ENCODE measurements at regions not wholly inside any gene's neighbourhood (a gene's known extent, or its start where the extent isn't known, plus 50 kb on each side); places are given as distances from the start of the nearest gene placed in this dataset.

DNA sequence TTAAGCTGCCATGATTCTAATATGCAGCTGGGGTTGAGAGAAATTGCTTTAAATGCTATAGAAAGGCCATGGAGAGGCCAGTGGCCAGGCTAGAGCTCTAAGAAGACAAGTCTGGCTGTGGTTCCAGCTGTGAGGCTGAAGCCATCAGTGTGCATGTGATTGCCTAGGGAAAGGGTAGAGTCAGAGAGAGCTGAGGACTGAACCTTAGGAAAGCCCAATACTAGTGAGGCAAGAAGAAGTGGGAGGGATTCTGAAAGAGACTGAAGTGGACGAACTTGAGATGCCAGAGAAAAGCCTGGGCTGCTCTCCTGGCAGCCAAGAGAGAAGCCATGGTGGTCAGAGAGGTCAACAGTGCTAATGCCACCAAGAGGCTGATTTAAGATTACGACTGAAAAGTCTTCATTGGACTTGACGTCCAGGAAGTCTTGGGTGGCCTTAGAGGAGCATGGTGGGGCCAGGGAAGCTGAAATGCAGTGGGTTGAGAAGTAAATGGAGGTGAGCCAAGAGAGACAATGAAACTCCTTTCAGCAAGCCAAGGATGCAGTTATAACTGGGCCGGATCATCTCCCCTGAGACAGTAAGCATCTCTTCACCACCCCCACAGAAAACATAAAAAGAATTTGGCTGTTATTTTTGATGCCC, 133.2 kb downstream of the TMEM174 start:
- DNase-seq, result no peak

DNA sequence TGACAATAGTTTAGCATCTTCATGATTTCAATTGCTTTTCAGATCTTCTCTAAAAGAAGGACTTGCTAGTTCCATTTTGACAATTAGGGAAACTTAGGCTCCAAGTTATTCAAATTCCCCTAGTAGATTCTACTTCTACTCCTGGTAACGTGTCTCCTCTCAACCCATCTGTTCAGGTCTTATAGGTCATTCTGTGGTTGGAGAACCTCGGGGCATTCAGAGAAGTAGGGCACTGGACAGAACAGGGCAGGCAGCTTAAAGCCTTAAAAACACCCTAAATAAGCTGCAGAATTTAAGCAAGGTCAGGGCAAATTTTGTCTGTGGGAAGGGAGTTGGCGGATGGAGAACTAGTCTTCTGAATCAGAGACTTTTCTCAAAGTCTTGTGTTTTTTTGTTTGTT, 132.4 kb downstream of the TMEM174 start:
- DNase-seq, result no peak

DNA sequence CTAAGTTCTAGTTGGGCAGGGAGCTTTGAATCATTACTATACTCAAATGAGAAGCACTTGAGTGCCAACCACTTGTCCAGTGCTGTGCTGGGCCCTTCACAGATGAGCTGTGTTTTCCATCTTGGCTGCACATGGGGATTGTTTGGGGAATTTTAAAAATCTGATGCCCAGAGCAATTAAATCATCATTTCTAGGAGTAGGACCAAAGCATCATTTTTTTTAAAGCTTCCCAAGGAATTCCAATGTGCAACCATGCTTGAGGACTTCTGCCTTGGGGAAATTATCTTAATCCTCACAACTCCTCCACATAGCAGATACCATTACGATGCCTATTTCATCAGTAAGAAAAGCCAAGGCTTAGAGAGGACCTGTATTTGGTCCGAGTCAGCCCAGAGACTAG, 131.4 kb downstream of the TMEM174 start:
- no peak for DNase-seq

DNA sequence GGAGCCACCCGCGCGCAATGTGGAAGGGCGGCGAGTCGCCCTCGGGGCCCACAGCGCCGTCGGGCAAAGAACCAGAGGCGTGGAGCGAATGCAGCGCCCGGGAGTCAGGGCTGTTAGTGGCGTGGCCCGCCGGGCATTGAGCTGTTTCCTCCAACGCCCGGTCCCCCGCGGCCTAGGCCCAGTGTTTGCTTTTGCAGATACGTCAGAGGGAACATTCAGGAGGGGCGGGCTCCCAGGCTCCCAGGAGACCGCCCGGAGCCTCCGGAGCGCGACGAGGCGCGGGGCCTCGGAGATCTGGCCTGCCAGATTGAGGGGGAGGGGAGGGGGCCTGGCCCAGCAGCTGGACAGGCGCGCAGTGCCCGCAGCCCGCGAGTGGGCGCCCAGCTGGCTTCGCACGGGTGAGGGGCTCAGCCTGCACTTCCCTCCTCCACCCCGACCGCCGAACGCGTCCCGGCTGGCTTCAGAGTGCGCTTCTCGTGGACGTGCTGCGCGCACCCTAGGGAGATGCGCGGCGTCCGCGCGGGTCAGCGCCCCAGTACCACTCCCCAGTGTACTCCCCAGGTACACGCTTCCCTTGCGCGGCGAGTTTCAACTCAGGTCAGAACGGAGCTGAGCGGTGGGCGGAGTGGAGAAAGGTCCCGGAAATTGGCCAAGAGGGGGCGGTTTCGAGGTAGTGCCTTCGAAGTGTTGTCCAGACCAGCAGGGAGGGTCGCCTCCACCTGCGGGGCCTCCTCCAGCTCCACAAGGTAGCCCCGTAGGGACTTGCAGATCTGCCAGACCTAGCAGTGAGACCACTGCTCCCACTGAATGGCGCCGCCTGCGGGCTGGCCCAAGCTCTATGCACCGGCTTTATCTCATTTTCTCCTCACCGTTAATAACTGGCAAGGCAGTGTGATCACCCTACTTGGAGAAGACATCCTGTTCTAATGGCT, 130.4 kb downstream of the TMEM174 start:
- no peak for DNase-seq

DNA sequence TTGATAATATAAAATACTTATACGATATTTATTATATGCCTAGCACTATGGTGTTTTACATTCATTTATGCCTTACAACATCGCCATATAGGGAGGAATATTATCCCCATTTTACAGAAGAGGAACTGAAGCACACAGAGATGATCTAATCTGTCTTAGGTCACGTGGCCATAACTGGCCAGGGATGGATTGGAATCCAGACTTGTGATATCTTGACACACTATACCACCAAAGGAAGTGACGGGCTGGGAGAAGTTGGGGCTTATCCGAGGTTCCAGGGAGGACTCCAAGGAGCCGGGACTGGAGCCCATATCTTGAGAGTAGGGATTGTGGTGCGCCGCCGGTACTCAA, 129.8 kb downstream of the TMEM174 start:
- DNase-seq, result no peak

DNA sequence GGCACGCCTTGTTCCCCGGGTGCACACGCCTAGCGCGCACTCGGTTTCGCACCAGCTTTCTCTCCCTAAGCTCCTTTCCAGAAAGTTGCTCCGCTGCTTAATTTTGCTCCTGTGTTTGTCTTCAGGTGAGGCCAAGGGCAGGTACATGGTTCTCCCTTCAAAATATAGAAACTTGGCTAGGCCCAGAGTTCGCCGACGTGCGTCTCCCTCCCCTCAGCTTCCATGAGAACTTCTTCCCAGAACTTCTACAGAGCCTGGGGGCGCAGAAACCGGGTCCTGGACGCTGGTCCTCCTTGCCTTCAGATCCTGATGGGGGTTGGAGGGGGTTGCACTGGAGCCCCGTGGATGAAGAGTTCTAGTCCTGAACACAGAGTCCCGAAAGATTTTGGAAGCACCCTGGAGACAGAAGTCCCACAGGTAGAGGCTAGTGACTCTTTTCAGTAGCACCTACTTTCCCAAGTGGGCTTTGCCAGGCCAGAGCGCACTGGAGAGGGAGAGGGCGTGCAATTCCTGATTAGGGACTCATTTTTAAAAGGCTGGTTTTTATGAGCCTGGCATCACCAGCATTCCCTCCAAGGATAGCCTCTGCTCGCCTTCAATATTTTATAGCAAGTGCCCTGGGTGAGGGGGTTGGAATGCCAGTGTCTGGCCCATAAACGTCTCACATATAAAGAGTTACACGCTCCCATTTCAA, 128.4 kb downstream of the TMEM174 start:
- no peak for DNase-seq

DNA sequence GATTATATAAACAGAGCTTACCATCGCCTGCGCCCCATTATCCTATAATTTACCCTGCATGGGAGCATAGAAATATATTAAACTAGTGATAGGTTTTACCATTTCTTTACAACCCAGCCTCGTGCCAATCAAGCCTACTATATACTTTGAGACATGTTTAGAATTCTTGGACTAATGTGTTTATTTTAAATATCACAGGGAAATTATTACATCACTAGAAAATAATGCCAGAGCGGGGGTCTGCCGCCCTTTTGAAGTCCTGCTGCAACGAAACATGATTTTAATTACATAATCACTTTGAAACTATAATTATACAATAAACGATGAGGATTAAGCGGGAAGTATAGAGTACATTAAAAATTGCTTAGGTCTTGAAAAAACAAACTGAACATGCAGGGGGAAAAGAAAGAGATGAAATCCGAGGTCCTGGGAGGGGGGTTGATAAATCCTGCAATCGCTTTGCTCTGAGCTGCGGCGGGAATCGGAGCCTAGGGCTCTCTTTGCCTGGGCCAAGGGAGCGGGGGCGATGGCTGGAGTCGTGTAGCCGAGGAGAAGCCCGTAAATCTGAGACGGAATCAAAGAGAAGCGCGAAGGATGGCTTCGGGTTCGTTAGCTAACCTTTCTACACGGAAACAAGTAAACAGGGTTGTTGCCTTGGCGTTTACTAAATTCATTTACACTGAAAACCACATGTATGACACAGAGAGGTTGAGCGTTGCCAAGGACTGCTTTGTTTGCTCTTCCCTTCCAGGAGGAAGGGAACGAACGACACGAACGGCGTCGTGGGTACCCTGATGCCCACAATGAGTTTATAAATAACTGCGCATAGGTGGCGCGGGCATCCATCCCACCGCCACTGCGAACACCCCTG, 127.6 kb downstream of the TMEM174 start:
- DNase-seq, result no peak

DNA sequence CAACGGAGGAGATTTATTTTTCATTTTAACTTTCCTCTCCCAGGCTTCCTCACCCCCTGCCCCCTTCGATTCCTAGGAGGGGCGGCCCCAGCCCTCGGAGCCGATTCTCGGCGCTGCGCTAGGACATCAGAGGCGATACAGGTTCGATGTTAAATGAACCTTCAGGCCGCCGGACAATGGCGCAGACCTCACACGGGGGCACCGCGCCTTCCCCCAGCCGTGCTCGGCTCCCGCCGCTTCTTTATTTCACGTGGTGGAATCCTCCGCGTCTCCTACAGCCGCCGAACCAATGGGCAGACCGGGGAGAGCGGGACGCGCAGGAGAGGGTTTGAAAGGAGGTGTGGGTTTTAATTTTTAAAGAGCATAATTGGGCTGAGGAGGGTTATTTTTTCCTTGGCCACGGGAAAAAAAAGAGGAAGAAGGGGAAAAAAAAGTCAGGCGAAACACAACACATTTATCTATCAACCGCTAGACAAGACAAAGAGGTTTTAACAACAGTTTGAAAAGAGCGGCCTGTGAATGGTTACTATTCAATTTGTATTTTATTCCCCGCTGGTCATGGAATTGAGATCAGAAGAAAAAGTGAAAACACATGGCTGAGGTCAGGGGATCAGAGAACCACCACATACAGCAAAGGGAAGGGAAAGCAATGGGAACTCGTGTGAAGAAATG, 126.8 kb downstream of the TMEM174 start:
- DNase-seq, result no peak

DNA sequence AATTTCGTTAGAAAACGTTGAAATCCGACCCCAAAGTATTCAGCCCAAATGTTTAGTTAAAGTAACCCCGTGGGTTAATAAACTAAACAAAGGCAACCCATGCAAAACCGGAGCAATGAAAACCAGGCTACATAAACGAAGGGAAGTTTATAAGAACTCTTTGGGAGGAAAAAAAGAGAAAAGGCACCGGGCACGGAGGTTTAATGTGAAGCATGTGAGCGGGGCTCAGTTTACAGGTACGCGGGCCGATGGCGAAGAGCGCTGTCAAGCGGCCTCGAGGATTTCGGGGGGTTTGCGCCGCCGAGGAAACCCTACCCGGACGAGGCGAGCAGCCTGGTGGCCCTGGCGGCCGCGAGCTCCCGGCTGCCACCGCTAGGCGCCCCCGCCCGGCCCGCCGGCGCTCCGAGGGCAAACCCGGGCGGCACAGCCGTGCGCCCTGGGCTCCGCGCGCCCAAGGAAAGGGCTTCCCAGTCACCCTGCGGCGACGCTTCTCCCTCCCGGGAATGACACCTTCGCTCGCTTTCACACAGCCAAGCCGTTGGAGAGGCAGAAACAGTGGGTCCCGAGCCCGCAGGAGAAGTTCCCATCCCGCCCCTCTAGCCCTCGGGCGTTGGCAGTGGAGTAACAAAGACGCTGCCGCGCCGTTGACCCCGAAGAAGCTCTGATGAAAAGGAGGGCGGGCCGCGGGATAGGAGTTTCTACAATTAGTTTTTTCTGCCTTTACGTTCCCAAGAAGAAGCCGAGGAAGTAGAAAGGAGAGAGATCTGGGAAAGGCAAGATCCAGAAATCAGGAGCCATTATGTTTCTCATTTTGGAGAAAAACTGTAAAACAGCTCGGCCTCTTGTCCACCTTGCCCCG, 126.0 kb downstream of the TMEM174 start:
- DNase-seq, result no peak

DNA sequence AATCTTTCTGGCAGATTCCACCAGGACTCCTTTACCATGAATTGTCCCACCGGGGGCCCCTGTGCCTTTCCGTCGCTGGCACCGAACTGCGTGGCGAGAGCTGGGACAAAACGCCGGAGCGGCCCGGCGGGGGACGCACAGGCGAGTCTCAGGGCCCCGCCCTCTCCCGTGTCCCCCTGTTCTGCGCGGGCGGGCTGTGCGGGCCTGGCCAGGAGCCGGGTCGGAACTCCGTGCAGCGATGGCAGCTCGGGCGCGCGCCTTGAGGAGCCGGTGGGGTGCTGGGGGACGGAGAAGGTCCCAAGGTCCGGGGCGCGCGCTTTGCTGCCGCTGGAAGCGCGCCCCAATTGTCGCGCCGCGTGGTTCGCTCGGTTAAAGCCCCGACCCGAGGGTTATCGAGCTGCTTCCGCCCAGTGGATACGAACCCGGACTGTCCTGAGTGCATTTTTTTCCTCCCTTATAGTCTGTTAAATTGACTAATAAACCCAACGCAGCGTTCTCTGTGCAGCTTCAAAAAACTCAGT, 125.3 kb downstream of the TMEM174 start:
- DNase-seq, result no peak

DNA sequence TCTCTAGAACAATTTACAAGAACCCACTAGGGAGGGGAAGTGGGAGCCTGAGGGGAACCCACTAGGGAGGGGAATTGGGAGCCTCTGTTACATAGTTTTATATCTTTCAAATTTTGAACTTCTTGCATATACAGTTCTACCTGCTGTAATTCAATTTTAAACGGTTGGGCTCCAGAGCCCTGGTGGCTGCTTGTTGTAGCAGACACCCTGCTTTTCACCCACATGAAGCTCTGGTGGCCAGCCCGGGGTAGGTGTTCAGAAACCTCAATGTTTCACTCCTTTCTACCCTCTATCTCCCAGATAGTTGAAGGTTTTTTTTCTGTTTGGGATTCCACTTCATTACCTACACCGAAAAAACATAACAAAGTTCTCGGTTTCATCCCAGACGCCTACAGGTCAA, 124.4 kb downstream of the TMEM174 start:
- no peak for DNase-seq

DNA sequence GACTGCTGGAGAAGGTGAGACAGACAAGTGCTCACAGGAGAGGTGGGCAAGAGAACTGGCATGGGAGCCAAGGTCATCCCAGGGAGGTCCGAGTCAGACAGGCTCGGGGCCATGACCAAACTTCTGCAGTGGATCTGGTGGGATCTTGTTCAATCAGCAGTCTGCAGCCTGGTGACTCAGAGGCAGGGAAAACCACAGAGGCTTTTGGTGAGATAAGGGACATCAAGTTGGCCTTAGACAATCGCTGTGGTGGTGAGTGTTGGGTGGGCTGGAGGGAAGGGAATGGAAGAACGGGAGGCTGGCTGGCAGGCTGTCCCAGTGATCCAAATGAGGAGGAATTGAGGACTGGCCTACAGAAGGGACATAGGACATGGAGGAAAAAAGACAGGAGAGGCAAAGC, 123.8 kb downstream of the TMEM174 start:
- DNase-seq, result no peak

DNA sequence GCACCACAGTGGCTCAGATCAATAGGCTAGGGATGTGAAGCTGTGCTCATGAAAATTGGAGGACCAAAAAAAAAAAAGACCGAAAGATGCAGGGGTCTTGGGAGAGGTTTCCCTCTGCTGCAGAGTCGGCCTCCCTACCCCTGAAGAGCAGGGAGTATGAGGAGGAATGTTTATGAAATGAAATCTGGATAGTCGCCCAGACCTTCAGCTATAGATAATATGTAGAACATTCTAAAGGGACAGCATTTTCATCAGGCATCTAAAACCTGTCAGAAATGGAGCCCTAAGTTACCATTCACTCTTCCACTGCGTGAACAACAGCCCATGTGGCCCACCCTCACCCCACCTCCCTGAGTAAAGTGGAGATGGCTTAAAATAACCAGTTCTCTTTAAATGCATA, 122.9 kb downstream of the TMEM174 start:
- DNase-seq, result no peak

DNA sequence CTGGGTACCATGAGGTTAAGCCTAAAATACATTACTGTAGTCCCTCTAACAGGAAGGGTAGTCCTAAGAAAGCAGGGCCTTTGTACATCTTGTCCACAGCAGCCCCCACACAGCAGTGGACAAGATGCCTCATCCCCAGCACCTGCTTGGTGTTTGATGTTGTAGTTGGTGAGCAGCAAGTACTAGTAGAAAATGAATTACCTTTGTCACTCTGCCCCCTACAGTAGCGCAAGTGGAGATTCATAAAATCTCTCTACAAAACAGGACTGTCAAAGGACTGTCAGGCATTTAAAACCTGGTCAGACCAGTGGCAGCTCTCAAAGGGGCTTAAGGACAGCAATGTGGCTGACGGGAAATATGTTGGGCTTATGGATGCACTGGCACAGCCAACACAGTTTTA, 122.5 kb downstream of the TMEM174 start:
- DNase-seq, result no peak

DNA sequence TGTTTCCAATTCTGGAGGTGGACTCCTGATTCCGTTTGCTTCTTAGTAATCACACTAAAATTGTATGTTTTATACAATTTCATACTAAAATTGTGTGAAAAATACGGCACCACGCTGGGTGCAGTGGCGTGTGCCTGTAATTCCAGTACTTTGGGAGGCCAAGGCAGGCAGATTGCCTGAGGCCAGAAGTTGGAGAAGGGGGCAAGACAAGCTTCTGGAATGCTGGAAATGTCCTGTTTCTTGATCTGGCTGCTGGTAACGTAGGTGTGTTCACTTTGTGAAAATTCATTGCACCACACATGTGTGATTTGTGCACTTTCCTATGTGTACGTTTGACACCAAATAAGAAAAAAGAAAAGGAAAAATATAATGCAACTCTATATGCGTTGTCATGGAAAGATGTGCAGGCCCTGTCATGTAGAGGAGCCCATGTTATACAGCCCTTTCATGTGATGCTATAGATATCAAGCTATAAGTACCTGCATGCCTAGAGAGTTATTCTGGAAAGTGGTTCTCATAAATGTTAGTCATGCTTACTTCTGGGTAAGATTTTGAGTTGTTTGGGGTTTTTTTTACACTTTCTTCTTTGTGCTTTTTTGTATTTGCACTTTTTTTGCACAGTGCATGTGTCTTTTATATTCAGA, 119.9 kb downstream of the TMEM174 start:
- no peak for DNase-seq

DNA sequence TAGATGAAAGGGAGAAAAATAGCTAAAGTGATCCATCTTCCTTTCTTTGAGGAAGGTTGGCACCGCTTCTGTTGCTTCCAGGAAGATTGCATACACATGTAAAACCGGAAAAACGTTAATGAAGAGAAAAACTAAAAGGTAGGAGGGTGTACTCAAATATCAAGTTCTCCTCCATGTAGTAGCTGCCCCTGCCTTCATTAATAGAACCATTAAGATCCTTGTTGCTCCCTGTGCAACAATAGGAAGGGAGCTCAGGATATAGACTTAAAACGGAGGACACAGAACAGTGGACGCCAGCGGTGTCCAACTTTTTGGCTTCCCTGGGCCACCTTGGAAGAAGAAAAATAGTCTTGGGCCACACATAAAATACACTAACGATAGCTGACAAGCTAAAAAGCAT, 118.9 kb downstream of the TMEM174 start:
- DNase-seq, result no peak

DNA sequence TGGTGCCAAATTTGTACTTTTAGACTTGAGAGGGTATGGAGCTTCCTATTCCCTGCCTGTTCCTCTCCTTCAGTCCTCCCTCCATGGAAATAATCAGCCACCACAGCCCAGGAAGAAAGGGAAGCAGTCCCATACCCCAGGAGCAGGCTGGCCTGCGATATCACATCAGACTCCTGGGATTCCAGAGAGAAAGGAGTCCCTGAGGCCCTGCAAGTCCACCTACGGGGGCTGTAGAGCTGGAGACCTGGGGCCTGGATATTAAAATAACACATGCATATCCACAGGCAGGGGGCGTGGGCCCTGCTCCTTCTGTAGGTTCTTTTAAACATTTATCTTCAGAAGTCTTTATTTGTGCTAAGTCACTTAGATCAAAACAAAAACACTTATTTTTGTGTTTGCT, 117.2 kb downstream of the TMEM174 start:
- no peak for DNase-seq

DNA sequence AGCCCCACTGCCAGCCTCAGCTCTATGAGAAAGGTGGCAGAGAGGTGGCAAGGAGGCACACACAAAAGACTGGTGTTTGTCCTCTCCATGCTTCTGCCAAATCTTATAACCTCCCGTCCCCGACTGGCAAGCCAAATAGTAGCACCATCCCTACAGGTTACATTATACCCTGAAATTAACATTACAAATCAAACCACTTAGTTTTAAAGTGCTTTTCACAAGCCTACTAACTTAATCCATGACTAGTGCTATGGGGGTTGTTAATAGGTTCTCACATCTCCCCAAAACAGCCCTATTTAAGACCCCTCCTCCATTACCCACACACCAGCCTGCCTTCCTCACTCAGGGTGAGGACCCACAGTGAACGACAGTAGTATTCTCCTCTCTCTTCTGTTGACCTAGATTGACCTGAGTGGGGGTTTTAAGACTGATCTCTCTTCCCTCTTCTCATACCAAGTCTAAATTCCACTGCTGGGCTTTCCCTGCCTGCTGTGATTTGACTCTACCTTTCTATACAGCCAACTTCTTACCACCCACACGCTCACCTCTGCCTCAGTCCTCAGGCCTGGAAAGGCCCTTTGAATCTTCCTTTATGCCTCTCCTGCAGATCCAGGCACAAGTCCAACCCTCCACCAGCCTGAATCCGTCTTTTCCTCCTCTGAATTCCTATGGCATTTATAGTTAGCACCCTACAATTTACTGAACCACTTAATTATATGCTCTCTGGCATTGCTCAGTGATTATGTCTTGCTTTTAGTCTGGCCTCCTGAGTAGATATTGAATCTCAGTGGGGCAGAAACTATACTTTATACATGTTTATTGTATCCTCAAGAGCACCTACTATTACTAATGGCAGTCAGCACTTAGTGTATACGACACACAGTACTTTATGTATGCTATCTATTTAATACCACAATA, 116.1 kb downstream of the TMEM174 start:
- DNase-seq, result no peak

DNA sequence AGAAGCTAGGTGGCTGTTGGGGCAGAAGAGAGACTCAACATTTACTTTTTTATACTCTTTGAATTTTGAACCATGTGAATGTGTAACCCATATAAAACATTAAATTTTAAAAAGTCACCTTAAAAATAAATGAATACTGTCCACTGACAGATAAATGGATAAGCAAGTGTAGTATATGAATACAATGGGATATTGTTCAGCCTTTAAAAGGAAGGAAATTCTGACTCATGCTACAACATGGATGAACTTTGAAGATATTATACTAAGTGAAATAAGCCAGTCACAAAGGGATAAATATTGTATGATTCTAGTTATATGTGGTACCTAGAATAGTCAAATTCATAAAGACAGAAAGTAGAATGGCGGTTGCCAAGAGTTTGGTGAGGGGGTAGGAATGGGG, 113.9 kb downstream of the TMEM174 start:
- DNase-seq, result no peak

DNA sequence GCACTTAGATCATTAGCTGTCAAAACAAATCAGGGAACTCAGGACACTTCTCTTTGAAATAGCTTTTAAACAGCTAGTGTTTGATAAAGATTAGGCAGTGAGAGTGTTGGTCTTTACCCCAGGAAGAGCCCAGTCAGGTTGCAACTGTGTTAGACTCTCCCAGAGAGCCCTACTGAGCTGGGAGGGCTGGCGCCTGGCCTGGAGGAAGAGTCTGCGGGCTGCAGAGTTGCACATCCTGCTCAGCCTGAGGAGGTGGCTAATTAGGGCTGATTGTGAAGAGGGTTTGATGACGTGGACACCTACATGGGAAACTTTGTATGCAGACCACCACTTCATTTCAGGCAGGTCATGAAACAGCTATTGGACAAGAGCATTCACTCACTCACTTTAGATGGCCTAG, 112.0 kb downstream of the TMEM174 start:
- DNase-seq, result no peak
